ENCODE measurements at regions not wholly inside any gene's neighbourhood (a gene's known extent, or its start where the extent isn't known, plus 50 kb on each side); places are given as distances from the start of the nearest gene placed in this dataset.

- Histone ChIP-seq H3K9me3 (no peaks in the 10 kb centered on the region), H3K27me3 (no peaks in the 10 kb centered on the region), H3K36me3 (no peaks in the 10 kb centered on the region), H3K27ac (no peak overlapping the region), H3K4me3 (no peak overlapping the region), H3K4me1 (no peaks in the 10 kb centered on the region)
- DNase-seq: no peak
- TF ChIP-seq, protein P1, sequence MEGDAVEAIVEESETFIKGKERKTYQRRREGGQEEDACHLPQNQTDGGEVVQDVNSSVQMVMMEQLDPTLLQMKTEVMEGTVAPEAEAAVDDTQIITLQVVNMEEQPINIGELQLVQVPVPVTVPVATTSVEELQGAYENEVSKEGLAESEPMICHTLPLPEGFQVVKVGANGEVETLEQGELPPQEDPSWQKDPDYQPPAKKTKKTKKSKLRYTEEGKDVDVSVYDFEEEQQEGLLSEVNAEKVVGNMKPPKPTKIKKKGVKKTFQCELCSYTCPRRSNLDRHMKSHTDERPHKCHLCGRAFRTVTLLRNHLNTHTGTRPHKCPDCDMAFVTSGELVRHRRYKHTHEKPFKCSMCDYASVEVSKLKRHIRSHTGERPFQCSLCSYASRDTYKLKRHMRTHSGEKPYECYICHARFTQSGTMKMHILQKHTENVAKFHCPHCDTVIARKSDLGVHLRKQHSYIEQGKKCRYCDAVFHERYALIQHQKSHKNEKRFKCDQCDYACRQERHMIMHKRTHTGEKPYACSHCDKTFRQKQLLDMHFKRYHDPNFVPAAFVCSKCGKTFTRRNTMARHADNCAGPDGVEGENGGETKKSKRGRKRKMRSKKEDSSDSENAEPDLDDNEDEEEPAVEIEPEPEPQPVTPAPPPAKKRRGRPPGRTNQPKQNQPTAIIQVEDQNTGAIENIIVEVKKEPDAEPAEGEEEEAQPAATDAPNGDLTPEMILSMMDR (IDR thresholded peaks at IDR 0.05): no peak
- TF ChIP-seq POLR2A (IDR thresholded peaks at IDR 0.05): no peak
- intact Hi-C loops (cut with DNase I; ENCODE audit: low total_unique reads): no loop called here
These were observed 88.8 kb upstream of the C3orf80 start for GRCh38 chr3:160136421-160136820.

- Histone ChIP-seq H3K4me1 (no peaks in the 10 kb centered on the region), H3K36me3 (no peaks in the 10 kb centered on the region), H3K9me3 (no peaks in the 10 kb centered on the region), H3K27me3 (no peaks in the 10 kb centered on the region), H3K4me3 (no peak overlapping the region), H3K27ac (no peak overlapping the region)
- DNase-seq: no peak
- intact Hi-C loops (cut with DNase I; ENCODE audit: low total_unique reads): no loop called here
- no peak for TF ChIP-seq POLR2A (IDR thresholded peaks at IDR 0.05)
- TF ChIP-seq, protein P1 (IDR thresholded peaks at IDR 0.05): no peak
These were observed 85.9 kb upstream of the C3orf80 start for GRCh38 chr3:160139291-160139690.

- Histone ChIP-seq H3K27me3 (no peaks in the 10 kb centered on the region), H3K4me1 (no peaks in the 10 kb centered on the region), H3K4me3 (no peak overlapping the region), H3K27ac (no peak overlapping the region), H3K36me3 (no peaks in the 10 kb centered on the region), H3K9me3 (no peaks in the 10 kb centered on the region)
- DNase-seq: no peak
- TF ChIP-seq, protein P1 (IDR thresholded peaks at IDR 0.05): no peak
- no peak for TF ChIP-seq POLR2A (IDR thresholded peaks at IDR 0.05)
- intact Hi-C loops (cut with DNase I; ENCODE audit: low total_unique reads): no loop called here
These were observed 84.5 kb upstream of the C3orf80 start for GRCh38 chr3:160140756-160141155.

- Histone ChIP-seq H3K36me3 (no peaks in the 10 kb centered on the region), H3K4me1 (no peaks in the 10 kb centered on the region), H3K27me3 (no peaks in the 10 kb centered on the region), H3K4me3 (no peak overlapping the region), H3K9me3 (no peaks in the 10 kb centered on the region), H3K27ac (no peak overlapping the region)
- no peak for DNase-seq
- TF ChIP-seq, protein P1 (IDR thresholded peaks at IDR 0.05): no peak
- no peak for TF ChIP-seq POLR2A (IDR thresholded peaks at IDR 0.05)
- intact Hi-C loops (cut with DNase I; ENCODE audit: low total_unique reads): no loop called here
These were observed 83.6 kb upstream of the C3orf80 start for GRCh38 chr3:160141485-160142185.

- H3K36me3 ChIP-seq: no peaks in the 10 kb centered on the region
- no peak overlapping the region for H3K4me3 ChIP-seq
- H3K27me3 ChIP-seq: no peaks in the 10 kb centered on the region
- TF ChIP-seq POLR2A (IDR thresholded peaks at IDR 0.05): no peak
- TF ChIP-seq, protein P1 (IDR thresholded peaks at IDR 0.05): no peak
- H3K4me1 ChIP-seq: no peaks in the 10 kb centered on the region
- intact Hi-C loops (cut with DNase I; ENCODE audit: low total_unique reads): no loop called here
- H3K27ac ChIP-seq: no peak overlapping the region
- DNase-seq: no peak
- H3K9me3 ChIP-seq: no peaks in the 10 kb centered on the region
These were observed 81.7 kb upstream of the C3orf80 start for GRCh38 chr3:160143482-160143881.

Data from uterus (tissue), 3 donors.